Breast epithelium (tissue), 3 donors: ENCODE measurements at regions not wholly inside any gene's neighbourhood (a gene's known extent, or its start where the extent isn't known, plus 50 kb on each side); places are given as distances from the start of the nearest gene placed in this dataset.

Experiments
- CTCF ChIP-seq, 3 donors: fragments of 450-650 bp; IDR thresholded peaks; one replicate each; pipeline ENCODE4 v1.5.1; 2016 to 2017; ENCODE audit warnings: antibody characterized with exemption in 3 of 3, mild to moderate bottlenecking in 3 of 3, moderate library complexity in 3 of 3
- POLR2A ChIP-seq: fragments of 450-650 bp; IDR thresholded peaks from one replicate; pipeline ENCODE4 v1.6.1; 2016; ENCODE audit warnings: antibody characterized with exemption, mild to moderate bottlenecking, moderate library complexity
- POLR2AphosphoS5 ChIP-seq, 3 donors: sonication (generic); formaldehyde crosslinking; IDR thresholded peaks; one replicate each; pipeline ENCODE4 v1.6.1; 2017; ENCODE audit warnings: antibody characterized with exemption in 3 of 3

- TF ChIP-seq CTCF (IDR thresholded peaks at IDR 0.05) (no peak), POLR2A (no peak), POLR2AphosphoS5 (IDR thresholded peaks at IDR 0.05) (no peak)
Measured at GRCh38 chr10:29150010-29150409, 138.9 kb upstream of the LYZL1 start.
